Breast epithelium (tissue), 4 donors: ENCODE measurements at regions not wholly inside any gene's neighbourhood (a gene's known extent, or its start where the extent isn't known, plus 50 kb on each side); places are given as distances from the start of the nearest gene placed in this dataset.

Experiments
- DNase-seq, 2 donors: peaks; one replicate each; pipeline ENCODE4 v3.0.0-alpha.2; 2019; ENCODE audit warnings: low spot score in 2 of 2
- H3K27ac ChIP-seq, 2 donors: fragments of 200-600 bp; sonication (generic) in 1 of 2; one replicate each; pipeline ENCODE4 v1.5.1; 2016 to 2019; ENCODE audit warnings: mild to moderate bottlenecking in 1 of 2
- H3K27me3 ChIP-seq, 2 donors: fragments of 200-600 bp; sonication (generic) in 1 of 2; one replicate each; pipeline versions ENCODE4 v1.5.1 to v1.6.0; 2017 to 2019; ENCODE audit warnings: control low read depth in 1 of 2, mild to moderate bottlenecking in 1 of 2
- H3K36me3 ChIP-seq: fragments of 200-600 bp; one replicate; pipeline ENCODE4 v1.5.1; 2019
- H3K4me1 ChIP-seq, 2 donors: fragments of 200-600 bp; sonication (generic); one replicate each; pipeline ENCODE4 v1.5.1; 2016 to 2019; ENCODE audit warnings: control low read depth in 1 of 2
- H3K4me3 ChIP-seq, 3 donors: fragments of 200-600 bp; sonication (generic); 1 replicate in 2 of 3; 2 replicates in 1 of 3; pipeline ENCODE4 v1.5.1; 2016 to 2019; ENCODE audit warnings: mild to moderate bottlenecking in 3 of 3, moderate library complexity in 2 of 3
- H3K9me3 ChIP-seq, 2 donors: fragments of 200-600 bp; sonication (generic) in 1 of 2; one replicate each; pipeline ENCODE4 v1.5.1; 2016 to 2019; ENCODE audit warnings: control low read depth in 1 of 2
- CTCF ChIP-seq, 3 donors: fragments of 450-650 bp; IDR thresholded peaks; one replicate each; pipeline ENCODE4 v1.5.1; 2016 to 2017; ENCODE audit warnings: antibody characterized with exemption in 3 of 3, mild to moderate bottlenecking in 3 of 3, moderate library complexity in 3 of 3
- POLR2A ChIP-seq: fragments of 450-650 bp; IDR thresholded peaks from one replicate; pipeline ENCODE4 v1.6.1; 2016; ENCODE audit warnings: antibody characterized with exemption, mild to moderate bottlenecking, moderate library complexity
- POLR2AphosphoS5 ChIP-seq, 3 donors: sonication (generic); formaldehyde crosslinking; IDR thresholded peaks; one replicate each; pipeline ENCODE4 v1.6.1; 2017; ENCODE audit warnings: antibody characterized with exemption in 3 of 3
- intact Hi-C: fragments of 100-400 bp; cut with DNase I; formaldehyde crosslinking; loops from one replicate; pipeline ENCODE4 v1.15.1; 2023; ENCODE audit warnings: low total_unique reads

- Histone ChIP-seq H3K9me3 (no peaks in the 10 kb centered on the region), H3K4me1 (no peaks in the 10 kb centered on the region), H3K27ac (no peak overlapping the region), H3K36me3 (no peaks in the 10 kb centered on the region), H3K4me3 (no peak overlapping the region), H3K27me3 (no peaks in the 10 kb centered on the region)
- no peak for TF ChIP-seq POLR2AphosphoS5 (IDR thresholded peaks at IDR 0.05)
- no peak for TF ChIP-seq CTCF (IDR thresholded peaks at IDR 0.05)
- TF ChIP-seq POLR2A, result no peak
- intact Hi-C loops, result no loop called here
- no peak for DNase-seq
These were observed 129.5 kb upstream of the TRIB2 start for GRCh38 chr2:12587228-12587627.

- peak overlapping the region; percentile 29 to 54 for H3K27ac ChIP-seq
These were observed 128.8 kb upstream of the TRIB2 start for GRCh38 chr2:12587729-12588522.

GRCh38 chr2:12588986-12589385 is 127.8 kb upstream of the TRIB2 start:
- Histone ChIP-seq H3K9me3 (no peaks in the 10 kb centered on the region), H3K27ac (no peak overlapping the region), H3K27me3 (no peaks in the 10 kb centered on the region), H3K36me3 (no peaks in the 10 kb centered on the region), H3K4me3 (no peak overlapping the region), H3K4me1 (no peaks in the 10 kb centered on the region)
- TF ChIP-seq CTCF (IDR thresholded peaks at IDR 0.05), result no peak
- no peak for TF ChIP-seq POLR2AphosphoS5 (IDR thresholded peaks at IDR 0.05)
- TF ChIP-seq POLR2A, result no peak
- intact Hi-C loops, result no loop called here
- DNase-seq, result no peak

More at GRCh38 chr2:12587729-12588522, 128.8 kb upstream of the TRIB2 start:
- TF ChIP-seq POLR2AphosphoS5 (IDR thresholded peaks at IDR 0.05) (no peak), CTCF (IDR thresholded peaks at IDR 0.05) (no peak), POLR2A (no peak)
- Histone ChIP-seq H3K4me1 (no peaks in the 10 kb centered on the region), H3K36me3 (no peaks in the 10 kb centered on the region), H3K9me3 (no peaks in the 10 kb centered on the region), H3K27me3 (no peaks in the 10 kb centered on the region), H3K4me3 (no peak overlapping the region)
- intact Hi-C loops, result no loop called here
- no peak for DNase-seq

- H3K36me3 ChIP-seq, result no peaks in the 10 kb centered on the region
- intact Hi-C loops, result no loop called here
- no peak overlapping the region for H3K4me3 ChIP-seq
- H3K27me3 ChIP-seq, result no peaks in the 10 kb centered on the region
- H3K9me3 ChIP-seq, result no peaks in the 10 kb centered on the region
- no peak overlapping the region for H3K27ac ChIP-seq
- H3K4me1 ChIP-seq, result no peaks in the 10 kb centered on the region
- TF ChIP-seq POLR2A (no peak), CTCF (IDR thresholded peaks at IDR 0.05) (no peak), POLR2AphosphoS5 (IDR thresholded peaks at IDR 0.05) (no peak)
- DNase-seq, result no peak
These were observed 126.9 kb upstream of the TRIB2 start for GRCh38 chr2:12589802-12590320.

GRCh38 chr2:12592296-12592695 is 124.4 kb upstream of the TRIB2 start:
- H3K9me3 ChIP-seq, result no peaks in the 10 kb centered on the region
- no peaks in the 10 kb centered on the region for H3K27me3 ChIP-seq
- no peaks in the 10 kb centered on the region for H3K36me3 ChIP-seq
- no peak for DNase-seq
- TF ChIP-seq CTCF (IDR thresholded peaks at IDR 0.05), result no peak
- no peak for TF ChIP-seq POLR2A
- TF ChIP-seq POLR2AphosphoS5 (IDR thresholded peaks at IDR 0.05), result no peak
- no peak overlapping the region for H3K4me3 ChIP-seq
- intact Hi-C loops, result no loop called here
- H3K27ac ChIP-seq, result no peak overlapping the region
- no peaks in the 10 kb centered on the region for H3K4me1 ChIP-seq
